ENCODE measurements at regions not wholly inside any gene's neighbourhood (a gene's known extent, or its start where the extent isn't known, plus 50 kb on each side); places are given as distances from the start of the nearest gene placed in this dataset.
"Not testable (repeated sequence)": the region's sequence is repeated elsewhere in the genome, so short reads cannot be mapped to it uniquely, and the experiment has no call there.

DNA sequence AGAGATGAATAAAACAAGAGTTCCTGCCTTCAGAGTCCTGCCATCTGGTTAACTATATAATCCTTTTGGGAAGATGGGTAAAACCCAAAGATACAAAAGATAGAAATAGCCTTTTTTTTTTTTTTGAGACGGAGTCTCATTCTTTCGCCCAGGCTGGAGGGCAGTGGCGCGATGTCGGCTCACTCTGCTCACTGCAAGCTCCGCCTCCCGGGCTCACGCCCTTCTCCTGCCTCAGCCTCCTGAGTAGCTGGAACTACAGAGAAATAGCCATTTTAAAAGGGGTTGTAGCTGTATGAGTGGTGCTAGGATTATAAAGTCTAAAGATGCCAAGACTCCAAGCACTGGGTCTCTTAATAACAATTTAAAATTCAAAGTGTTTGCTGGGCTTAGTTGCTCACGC lies 97.2 kb downstream of the KDR start:
- DNase-seq (ENCODE audit: low read depth): no peak

GRCh38 chr4:55027596-55027995 lies 97.8 kb downstream of the KDR start:
- no peak for DNase-seq (ENCODE audit: low read depth)

- not testable (repeated sequence) for DNase-seq (ENCODE audit: low read depth)
Observed at GRCh38 chr4:55025456-55025855, 99.9 kb downstream of the KDR start.

GRCh38 chr4:55023030-55023429 lies 102.4 kb downstream of the KDR start:
- no peak for DNase-seq (ENCODE audit: low read depth)

DNA sequence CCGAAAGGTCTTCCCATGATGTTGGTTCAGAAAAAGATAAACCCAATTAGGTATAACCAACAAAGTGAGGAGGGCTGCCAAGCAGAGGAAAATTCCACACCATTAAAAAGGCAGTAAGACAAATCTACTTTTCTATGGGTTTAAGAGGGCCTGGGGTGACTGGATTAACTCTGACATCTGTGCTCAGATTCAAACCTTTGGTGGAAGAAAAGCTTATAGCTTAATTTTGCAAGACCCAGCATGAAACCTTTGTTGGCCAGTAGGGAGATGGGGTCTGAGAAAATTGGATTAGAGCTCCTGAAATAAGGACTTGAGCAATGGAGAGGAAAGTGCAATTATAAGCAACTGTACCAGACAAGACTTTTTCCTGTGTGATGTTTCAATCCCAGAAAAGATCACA lies 104.2 kb downstream of the KDR start:
- no peak for DNase-seq (ENCODE audit: low read depth)

DNA sequence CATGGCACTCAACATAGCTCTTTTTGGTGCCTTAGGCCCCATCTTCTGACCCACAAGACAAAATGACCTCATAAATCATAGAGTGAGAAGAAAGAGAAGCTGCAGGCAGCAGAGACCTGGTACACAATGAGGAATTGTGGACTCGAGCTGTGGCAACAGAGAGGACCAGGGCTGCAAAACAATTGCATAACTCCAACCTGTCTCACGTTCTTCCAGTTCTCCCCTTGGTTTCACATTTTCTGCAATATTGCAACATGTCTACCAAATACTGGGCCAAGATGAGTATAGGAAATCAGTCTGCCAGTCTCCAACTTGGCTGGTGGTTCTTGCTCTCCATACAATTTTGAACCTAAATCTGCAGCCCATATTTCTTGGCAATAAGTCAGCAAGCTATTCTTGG lies 105.3 kb downstream of the KDR start:
- no peak for DNase-seq (ENCODE audit: low read depth)

- no peak for DNase-seq (ENCODE audit: low read depth)
Observed at GRCh38 chr4:55018978-55019377, 106.4 kb downstream of the KDR start.

DNA sequence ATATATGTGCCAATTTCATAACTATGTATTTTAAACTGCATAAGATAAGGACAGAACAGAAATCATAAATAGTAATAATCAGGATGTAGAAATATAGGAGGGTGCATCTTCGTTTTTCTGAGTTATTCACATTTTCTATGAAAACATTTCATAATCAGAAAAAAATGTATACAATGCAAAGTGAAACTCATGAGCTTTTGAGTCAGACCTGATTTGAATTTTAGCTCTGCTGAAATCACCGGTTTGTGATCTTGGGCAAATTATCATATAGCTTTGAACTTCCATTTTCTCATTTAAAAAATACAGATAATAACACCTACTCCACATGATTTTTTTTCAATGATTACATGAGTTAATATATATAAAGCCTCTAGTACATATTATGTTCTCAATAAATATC lies 106.9 kb downstream of the KDR start:
- no peak for DNase-seq (ENCODE audit: low read depth)

DNA sequence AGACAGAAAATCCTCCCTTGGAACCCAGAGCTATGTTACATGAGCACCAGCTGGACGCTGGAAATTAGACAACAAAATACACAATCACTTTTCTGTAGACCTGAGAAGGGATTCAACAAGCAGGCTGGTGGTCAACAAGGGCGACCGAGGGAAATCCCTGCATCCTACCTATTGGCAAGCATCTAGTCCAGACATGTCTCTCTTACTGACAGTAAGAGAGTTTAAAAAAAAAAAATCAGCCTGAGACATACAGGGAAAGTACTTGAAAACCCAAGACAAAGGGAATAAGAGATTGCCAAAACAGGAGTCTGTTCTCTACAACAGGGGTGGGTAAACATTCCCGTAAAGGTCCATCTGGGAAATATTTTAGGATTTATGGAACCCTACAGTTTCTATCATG lies 108.0 kb downstream of the KDR start:
- DNase-seq (ENCODE audit: low read depth): no peak

DNA sequence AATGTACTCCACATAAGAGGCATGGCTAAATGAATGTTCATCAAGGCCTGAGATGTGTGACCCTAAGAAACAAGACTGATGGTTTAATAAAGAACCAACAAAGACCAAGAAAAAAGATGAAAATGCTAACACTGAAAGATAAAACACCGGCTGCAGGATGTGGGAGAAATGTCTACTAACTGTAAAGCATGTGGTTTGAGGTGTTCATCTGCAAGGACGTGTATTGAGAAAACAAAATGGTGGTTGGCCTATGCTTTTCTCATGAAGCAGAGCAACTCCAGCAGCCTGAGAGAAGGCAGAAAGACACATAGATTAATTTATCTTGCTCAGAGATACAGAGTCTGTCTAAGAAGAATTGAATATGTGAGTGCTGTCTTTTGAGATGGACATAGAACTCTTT lies 109.3 kb downstream of the KDR start:
- no peak for DNase-seq (ENCODE audit: low read depth)

DNA sequence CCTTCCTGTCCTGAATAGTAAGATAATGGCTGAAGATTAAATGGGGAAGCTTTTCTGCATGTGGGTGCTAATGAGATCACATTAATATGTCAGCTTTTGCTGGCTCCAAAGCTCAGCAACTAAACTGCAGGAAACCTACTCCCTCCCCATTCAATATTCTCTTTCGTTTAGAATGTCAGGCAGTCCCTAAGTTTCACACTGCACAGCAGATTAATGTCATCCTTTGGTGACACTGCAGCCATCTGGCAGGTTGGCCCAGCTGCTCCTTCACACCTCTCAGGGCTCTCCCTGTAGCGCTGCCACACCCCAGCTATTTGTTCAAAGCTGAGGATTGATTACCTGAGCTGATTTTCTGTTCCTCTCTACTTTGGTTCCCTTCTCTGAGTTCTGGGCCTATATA lies 110.5 kb downstream of the KDR start:
- DNase-seq (ENCODE audit: low read depth): no peak

- no peak for DNase-seq (ENCODE audit: low read depth)
Observed at GRCh38 chr4:55013431-55013955, 111.9 kb downstream of the KDR start.

- no peak for DNase-seq (ENCODE audit: low read depth)
Observed at GRCh38 chr4:55012363-55013230, 112.8 kb downstream of the KDR start.

- no peak for DNase-seq (ENCODE audit: low read depth)
Observed at GRCh38 chr4:55011761-55012160, 113.6 kb downstream of the KDR start.

DNA sequence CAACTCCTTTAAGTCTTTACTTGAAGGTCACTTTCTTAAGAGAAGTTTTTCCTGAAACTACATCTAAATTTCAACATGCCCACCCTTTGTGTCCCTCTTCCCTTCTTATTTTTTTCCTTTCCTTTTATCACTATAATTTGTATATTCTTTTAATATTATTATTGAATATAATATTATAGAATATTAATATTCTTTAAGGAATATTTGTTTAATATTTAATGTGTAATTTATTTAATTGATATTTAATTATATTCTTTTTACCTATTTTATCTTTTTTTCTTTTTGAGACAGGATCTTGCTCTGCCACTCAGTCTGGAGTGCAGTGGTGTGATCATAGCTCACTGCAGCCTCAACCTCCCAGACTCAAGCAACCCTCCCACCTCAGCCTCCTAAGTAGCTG lies 114.8 kb downstream of the KDR start:
- no peak for DNase-seq (ENCODE audit: low read depth)

DNA sequence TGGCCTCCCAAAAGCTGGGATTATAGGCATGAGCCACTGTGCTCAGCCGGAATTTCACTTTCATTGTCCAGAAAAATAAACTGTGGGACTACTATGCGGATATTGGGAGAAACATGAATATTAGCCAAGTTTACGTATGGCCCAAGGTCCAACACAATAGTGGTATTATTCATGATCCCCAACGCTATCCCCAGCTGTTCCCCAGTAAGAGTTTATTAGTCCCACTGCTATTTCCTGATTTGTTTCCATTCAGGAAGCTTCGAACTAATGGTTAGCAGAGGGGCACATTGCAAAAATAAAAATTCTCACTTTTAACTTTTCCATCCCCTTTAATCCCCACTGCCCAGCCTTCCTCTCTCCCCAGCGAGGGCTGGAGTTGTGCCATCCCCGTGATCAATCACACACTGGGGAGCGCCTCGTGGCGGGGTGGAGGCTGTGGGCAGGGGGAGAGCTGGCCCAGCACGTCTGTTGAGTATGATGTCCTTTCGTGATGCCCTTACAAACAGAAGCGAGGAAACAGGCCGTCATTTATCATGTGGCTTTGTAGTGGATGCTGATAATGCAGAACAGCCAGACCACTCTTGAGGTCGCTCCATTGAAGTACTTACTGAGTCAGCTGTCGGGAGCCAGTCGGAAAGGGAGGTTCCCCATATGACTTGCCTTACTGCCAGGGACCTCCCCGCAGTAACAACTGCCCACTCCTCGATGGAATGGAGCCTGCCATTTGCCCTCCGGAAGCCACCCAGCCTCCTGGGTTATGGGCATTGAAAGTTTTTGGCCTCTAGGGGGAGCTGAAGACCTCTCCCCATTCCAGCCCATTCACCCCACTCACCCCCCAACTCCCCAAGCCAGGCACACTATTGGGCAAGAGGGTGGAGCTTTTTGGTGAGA lies 117.0 kb downstream of the KDR start:
- no peak for DNase-seq (ENCODE audit: low read depth)

DNA sequence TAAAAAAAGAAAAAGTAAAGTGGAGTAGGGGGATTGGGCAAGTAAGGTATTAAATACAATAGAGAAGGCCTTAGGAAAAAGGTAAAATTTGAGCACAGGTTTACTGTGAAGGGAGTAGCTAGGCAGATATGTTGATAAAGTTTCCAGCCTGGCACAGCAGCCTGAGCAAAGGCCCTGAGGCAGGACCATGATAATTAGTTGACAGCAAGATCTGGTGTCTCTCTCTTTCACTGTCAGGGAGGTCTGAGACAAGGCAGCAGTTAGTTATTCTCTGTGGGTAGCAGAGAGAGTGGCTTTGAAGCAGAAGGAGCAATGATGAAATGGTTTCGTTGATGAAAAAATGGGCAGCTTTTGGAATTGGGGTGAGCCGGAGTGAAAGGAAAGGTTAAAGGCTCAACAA lies 119.5 kb downstream of the KDR start:
- DNase-seq (ENCODE audit: low read depth): no peak

GRCh38 chr4:55004831-55005230 lies 120.6 kb downstream of the KDR start:
- DNase-seq (ENCODE audit: low read depth): no peak

DNA sequence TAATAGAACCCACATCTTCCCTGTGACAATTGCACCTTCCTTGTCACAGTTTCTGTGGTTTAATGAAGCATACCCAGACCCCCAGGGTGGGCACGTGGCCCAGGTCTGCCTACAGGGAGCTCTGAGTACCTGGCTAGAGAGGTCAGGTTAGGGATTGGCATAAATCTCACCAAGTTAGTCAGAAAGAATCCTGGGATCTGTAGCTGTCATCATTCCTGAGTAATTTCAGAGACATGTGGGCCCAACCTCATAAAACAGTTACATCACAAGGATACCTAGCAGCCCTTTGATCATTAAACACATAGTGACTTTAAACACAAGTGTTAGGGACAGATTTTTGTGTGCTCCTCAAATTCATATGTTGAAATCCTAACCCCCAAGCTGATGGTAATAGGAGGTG lies 123.0 kb downstream of the KDR start:
- DNase-seq (ENCODE audit: low read depth): no peak

GRCh38 chr4:55001538-55001937 lies 123.9 kb downstream of the KDR start:
- DNase-seq (ENCODE audit: low read depth): no peak

- no peak for DNase-seq (ENCODE audit: low read depth)
Observed at GRCh38 chr4:54999003-54999402, 126.4 kb downstream of the KDR start.

- not testable (repeated sequence) for DNase-seq (ENCODE audit: low read depth)
Observed at GRCh38 chr4:54993473-54994026, 131.8 kb downstream of the KDR start.

DNA sequence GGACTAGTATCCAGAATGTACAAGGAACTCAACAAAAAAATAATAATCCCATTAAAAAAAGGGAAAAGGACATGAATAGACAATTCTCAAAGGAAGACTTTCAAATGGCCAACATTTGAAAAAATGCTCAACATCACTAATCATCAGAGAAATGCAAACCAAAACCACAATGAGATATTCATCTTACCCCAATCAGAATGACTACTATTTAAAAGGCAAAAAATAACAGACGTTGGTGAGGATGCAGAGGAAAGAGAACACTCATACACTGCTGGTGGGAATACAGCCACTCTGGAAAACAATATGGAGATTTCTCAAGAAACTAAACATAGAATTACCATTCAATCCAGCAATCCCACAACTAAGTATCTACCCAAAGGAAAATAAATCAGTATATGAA lies 133.1 kb downstream of the KDR start:
- no peak for DNase-seq (ENCODE audit: low read depth)

Data from activated T-helper 1 cell treated with Interleukin-2 at 50 U/mL for 16 hours (primary cell).